CD4-positive, alpha-beta T cell (primary cell): ENCODE measurements at regions not wholly inside any gene's neighbourhood (a gene's known extent, or its start where the extent isn't known, plus 50 kb on each side); places are given as distances from the start of the nearest gene placed in this dataset.

Source experiments
- ATAC-seq: fragments of 200-7000 bp; cut with Tn5 transposase; one replicate; pipeline ENCODE4 v1.10.0; 2022; ENCODE audit warnings: mild to moderate bottlenecking; ENCODE audit not compliant: poor library complexity
- CTCF ChIA-PET: fragments of 350-600 bp; sonication (Branson Sonifier 250); formaldehyde crosslinking; loops from one replicate; lab custom pipeline; 2021; ENCODE audit warnings: antibody characterized with exemption, inconsistent platforms; lab: Charles Lee
- POLR2A ChIA-PET: fragments of 350-600 bp; sonication (Branson Sonifier 250); formaldehyde crosslinking; loops from one replicate; lab custom pipeline; 2021; ENCODE audit warnings: antibody characterized with exemption, inconsistent platforms; lab: Charles Lee
- DNase-seq, 14 experiments: peaks; one replicate each; pipeline ENCODE4 v3.0.0-alpha.2; 2013 to 2020; ENCODE audit warnings: mixed read lengths in 2 of 14
- H3K27ac ChIP-seq, 2 donors: one replicate each; pipeline versions ENCODE4 v1.5.1 to v1.7.0; 2013; ENCODE audit warnings: low read length in 2 of 2, low read depth in 1 of 2, mild to moderate bottlenecking in 1 of 2
- H3K27me3 ChIP-seq, 2 experiments: 1 replicate in 1 of 2; 2 replicates in 1 of 2; pipeline versions ENCODE4 v1.6.1 to v1.7.0; 2013; ENCODE audit warnings: low read length in 2 of 2, control low read depth in 1 of 2, mild to moderate bottlenecking in 1 of 2, moderate library complexity in 1 of 2; ENCODE audit not compliant: insufficient read depth in 2 of 2, control insufficient read depth in 1 of 2
- H3K36me3 ChIP-seq: one replicate; pipeline ENCODE4 v1.6.1; 2013; ENCODE audit warnings: low read length, control low read depth; ENCODE audit not compliant: insufficient read depth
- H3K4me1 ChIP-seq: one replicate; pipeline ENCODE4 v1.6.1; 2013; ENCODE audit warnings: low read length, control low read depth; ENCODE audit not compliant: insufficient read depth
- H3K4me3 ChIP-seq: one replicate; pipeline ENCODE4 v1.5.1; 2013; ENCODE audit warnings: mild to moderate bottlenecking, low read length, moderate library complexity
- H3K9me3 ChIP-seq, 2 experiments: 1 replicate in 1 of 2; 2 replicates in 1 of 2; pipeline versions ENCODE4 v1.6.1 to v1.7.0; 2013; ENCODE audit warnings: low read length in 2 of 2, mild to moderate bottlenecking in 2 of 2, control low read depth in 1 of 2, moderate library complexity in 1 of 2; ENCODE audit not compliant: control insufficient read depth in 1 of 2, insufficient read depth in 1 of 2
- H3K27ac Mint-ChIP-seq: one replicate; pipeline ENCODE4 v1.8.0; 2020; ENCODE audit warnings: mixed read lengths
- H3K27me3 Mint-ChIP-seq: one replicate; pipeline ENCODE4 v1.8.0; 2021; ENCODE audit warnings: mixed read lengths
- H3K36me3 Mint-ChIP-seq: one replicate; pipeline ENCODE4 v1.8.0; 2021; ENCODE audit warnings: low read depth, mixed read lengths
- H3K4me1 Mint-ChIP-seq: one replicate; pipeline ENCODE4 v1.8.0; 2021; ENCODE audit warnings: low read depth, mixed read lengths
- H3K4me3 Mint-ChIP-seq: one replicate; pipeline ENCODE4 v1.8.0; 2020; ENCODE audit warnings: mild to moderate bottlenecking, mixed read lengths
- H3K9me3 Mint-ChIP-seq: one replicate; pipeline ENCODE4 v1.8.0; 2020; ENCODE audit warnings: mixed read lengths
- CTCF ChIP-seq: fragments of 200-600 bp; IDR thresholded peaks from one replicate; pipeline ENCODE4 v1.8.0; 2022; ENCODE audit warnings: antibody characterized with exemption, mild to moderate bottlenecking
- intact Hi-C, 2 experiments: fragments of 100-400 bp; cut with DNase I in 1 of 2; cut with micrococcal nuclease in 1 of 2; formaldehyde crosslinking; loops; one replicate each; pipeline versions ENCODE4 v1.15.1 to v1.9.0; 2023 to 2025; cut with DNase I, micrococcal nuclease

GRCh38 chr20:21456207-21456606, 57.7 kb downstream of the NKX2-2 start:
- no peaks in the 10 kb centered on the region for H3K36me3 ChIP-seq
- H3K9me3 Mint-ChIP-seq: no peaks in the 10 kb centered on the region
- ChIA-PET POLR2A (no interaction called here), CTCF (no interaction called here)
- no peak for TF ChIP-seq CTCF
- no peak overlapping the region for H3K4me3 Mint-ChIP-seq
- H3K27ac Mint-ChIP-seq: no peak overlapping the region
- intact Hi-C loops: no loop called here
- H3K27me3 ChIP-seq: peaks cover 10 to 15% of the 10 kb centered on the region in 2 experiments
- no peaks in the 10 kb centered on the region for H3K4me1 ChIP-seq
- H3K4me3 ChIP-seq: no peak overlapping the region
- H3K36me3 Mint-ChIP-seq: no peaks in the 10 kb centered on the region
- peaks cover 79% of the 10 kb centered on the region for H3K27me3 Mint-ChIP-seq
- no peak for ATAC-seq
- no peaks in the 10 kb centered on the region for H3K4me1 Mint-ChIP-seq
- DNase-seq: no peak
- no peaks in the 10 kb centered on the region for H3K9me3 ChIP-seq
- no peak overlapping the region for H3K27ac ChIP-seq

DNA sequence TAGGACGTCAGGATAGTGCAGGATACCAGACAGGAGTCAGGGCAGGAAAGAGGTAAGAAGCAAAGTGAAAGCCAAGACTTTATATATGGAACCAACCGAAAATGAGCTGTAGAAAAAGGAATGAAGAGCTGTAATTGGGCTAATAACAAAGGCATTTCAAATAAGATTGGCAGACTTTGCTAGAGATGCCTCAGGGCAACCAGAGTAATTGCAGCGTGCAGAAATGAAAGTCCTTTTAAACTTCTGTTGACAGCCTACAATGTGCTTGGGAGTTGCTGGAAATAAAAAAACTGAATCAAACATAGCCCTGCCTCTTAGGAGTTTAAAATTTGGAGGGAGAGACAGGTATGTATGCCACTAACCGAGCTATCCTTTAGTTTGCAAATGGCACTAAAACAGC, 56.4 kb upstream of the NKX2-4 start:
- no peak overlapping the region for H3K4me3 ChIP-seq
- ChIA-PET CTCF (no interaction called here), POLR2A (no interaction called here)
- Mint-ChIP-seq H3K9me3 (no peaks in the 10 kb centered on the region), H3K27me3 (peaks cover 75% of the 10 kb centered on the region), H3K4me1 (no peaks in the 10 kb centered on the region), H3K36me3 (no peaks in the 10 kb centered on the region), H3K27ac (no peak overlapping the region), H3K4me3 (no peak overlapping the region)
- ATAC-seq: no peak
- DNase-seq: no peak
- H3K27ac ChIP-seq: no peak overlapping the region
- no peaks in the 10 kb centered on the region for H3K36me3 ChIP-seq
- peaks cover 4 to 6% of the 10 kb centered on the region in 2 experiments for H3K27me3 ChIP-seq
- intact Hi-C loops: no loop called here
- no peaks in the 10 kb centered on the region for H3K9me3 ChIP-seq
- no peak for TF ChIP-seq CTCF
- no peaks in the 10 kb centered on the region for H3K4me1 ChIP-seq

DNA sequence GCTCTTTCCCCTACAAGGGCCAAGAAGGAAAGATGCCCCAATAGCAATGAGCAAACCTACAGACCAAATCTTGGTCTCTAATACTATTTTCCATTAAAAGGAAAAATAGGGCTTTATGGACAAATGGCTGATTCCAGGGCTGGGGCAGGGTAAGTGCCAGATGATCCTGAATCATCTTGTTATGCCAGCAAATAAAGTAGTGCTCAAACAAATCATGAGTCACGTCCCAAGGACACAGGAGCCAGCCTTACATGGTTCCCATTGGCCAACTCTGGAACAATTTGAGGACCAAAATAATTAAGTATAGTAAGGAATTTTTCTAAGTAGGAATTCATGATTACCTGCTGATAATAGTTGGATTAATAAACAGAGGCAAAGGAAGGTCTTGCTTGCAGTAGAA, 53.2 kb upstream of the NKX2-4 start:
- no peak for DNase-seq
- TF ChIP-seq CTCF: no peak
- CTCF ChIA-PET: no interaction called here
- H3K4me3 Mint-ChIP-seq: no peak overlapping the region
- no peaks in the 10 kb centered on the region for H3K9me3 Mint-ChIP-seq
- no peak overlapping the region for H3K4me3 ChIP-seq
- POLR2A ChIA-PET: no interaction called here
- no peak for ATAC-seq
- H3K4me1 Mint-ChIP-seq: no peaks in the 10 kb centered on the region
- no peaks in the 10 kb centered on the region for H3K36me3 Mint-ChIP-seq
- peaks cover 54% of the 10 kb centered on the region for H3K27me3 Mint-ChIP-seq
- peaks cover 3 to 4% of the 10 kb centered on the region in 2 experiments for H3K27me3 ChIP-seq
- H3K27ac ChIP-seq: no peak overlapping the region
- H3K4me1 ChIP-seq: no peaks in the 10 kb centered on the region
- intact Hi-C loops: no loop called here
- H3K27ac Mint-ChIP-seq: no peak overlapping the region
- no peaks in the 10 kb centered on the region for H3K36me3 ChIP-seq
- H3K9me3 ChIP-seq: no peaks in the 10 kb centered on the region
